GM12864 (cell line): ENCODE measurements at regions not wholly inside any gene's neighbourhood (a gene's known extent, or its start where the extent isn't known, plus 50 kb on each side); places are given as distances from the start of the nearest gene placed in this dataset.

Experiments used
- DNase-seq: peaks from one replicate; pipeline ENCODE4 v3.0.0-alpha.2; 2011; ENCODE audit warnings: low read depth
- H3K4me3 ChIP-seq: 2 replicates; pipeline ENCODE4 v1.5.1; 2011; ENCODE audit warnings: mild to moderate bottlenecking, low read depth, low read length, control low read depth
- TF ChIP-seq, protein P1 (sequence below): IDR thresholded peaks from 2 replicates; pipeline ENCODE4 v1.5.1; 2011; ENCODE audit warnings: low read depth, mild to moderate bottlenecking, moderate library complexity, low read length, control low read depth, inconsistent platforms; ENCODE audit errors: missing control alignments

DNA sequence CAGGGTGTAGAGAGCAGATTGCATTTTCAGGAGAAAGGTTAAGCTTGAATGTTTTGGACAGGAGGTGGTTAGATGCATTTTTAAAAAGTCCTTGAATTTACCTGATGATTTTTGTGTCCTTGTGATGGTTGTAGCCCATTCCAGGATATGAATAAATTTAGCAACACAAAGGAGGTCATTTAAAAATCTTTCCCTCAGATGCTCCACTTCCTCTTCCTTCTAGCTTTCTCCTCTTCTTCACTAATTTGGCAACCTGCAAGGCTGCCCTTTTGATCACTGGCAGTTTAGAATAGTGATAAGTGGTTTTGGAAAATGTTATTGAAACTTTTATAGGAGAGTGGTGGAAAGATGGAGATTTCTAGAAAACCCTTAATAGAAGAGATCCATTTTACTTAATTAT, 124.0 kb downstream of the LMO4 start:
- DNase-seq, result no peak
- TF ChIP-seq, protein P1, sequence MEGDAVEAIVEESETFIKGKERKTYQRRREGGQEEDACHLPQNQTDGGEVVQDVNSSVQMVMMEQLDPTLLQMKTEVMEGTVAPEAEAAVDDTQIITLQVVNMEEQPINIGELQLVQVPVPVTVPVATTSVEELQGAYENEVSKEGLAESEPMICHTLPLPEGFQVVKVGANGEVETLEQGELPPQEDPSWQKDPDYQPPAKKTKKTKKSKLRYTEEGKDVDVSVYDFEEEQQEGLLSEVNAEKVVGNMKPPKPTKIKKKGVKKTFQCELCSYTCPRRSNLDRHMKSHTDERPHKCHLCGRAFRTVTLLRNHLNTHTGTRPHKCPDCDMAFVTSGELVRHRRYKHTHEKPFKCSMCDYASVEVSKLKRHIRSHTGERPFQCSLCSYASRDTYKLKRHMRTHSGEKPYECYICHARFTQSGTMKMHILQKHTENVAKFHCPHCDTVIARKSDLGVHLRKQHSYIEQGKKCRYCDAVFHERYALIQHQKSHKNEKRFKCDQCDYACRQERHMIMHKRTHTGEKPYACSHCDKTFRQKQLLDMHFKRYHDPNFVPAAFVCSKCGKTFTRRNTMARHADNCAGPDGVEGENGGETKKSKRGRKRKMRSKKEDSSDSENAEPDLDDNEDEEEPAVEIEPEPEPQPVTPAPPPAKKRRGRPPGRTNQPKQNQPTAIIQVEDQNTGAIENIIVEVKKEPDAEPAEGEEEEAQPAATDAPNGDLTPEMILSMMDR, result no peak

DNA sequence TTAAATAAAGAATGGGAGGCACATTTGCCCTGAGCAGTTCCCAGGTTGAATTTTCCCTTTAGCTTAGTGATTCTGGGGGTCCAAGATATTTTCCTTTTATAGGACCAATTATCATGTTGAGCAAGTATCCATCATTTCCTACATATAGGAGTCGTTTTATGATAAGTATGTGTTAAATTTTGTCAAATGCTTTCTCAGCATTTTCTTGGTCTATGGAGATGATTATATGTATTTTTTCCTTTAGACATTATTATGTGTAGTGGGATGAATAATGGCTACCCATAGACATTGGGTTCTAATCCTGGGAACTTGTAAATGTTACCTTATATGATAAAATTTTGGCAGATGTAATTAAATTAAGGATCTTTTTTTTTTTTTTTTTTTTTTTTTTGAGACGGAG, 128.7 kb downstream of the LMO4 start:
- DNase-seq, result no peak
- TF ChIP-seq, protein P1, result no peak

More for the DNA sequence above, 124.0 kb downstream of the LMO4 start:
- H3K4me3 ChIP-seq, result no peak overlapping the region

DNA sequence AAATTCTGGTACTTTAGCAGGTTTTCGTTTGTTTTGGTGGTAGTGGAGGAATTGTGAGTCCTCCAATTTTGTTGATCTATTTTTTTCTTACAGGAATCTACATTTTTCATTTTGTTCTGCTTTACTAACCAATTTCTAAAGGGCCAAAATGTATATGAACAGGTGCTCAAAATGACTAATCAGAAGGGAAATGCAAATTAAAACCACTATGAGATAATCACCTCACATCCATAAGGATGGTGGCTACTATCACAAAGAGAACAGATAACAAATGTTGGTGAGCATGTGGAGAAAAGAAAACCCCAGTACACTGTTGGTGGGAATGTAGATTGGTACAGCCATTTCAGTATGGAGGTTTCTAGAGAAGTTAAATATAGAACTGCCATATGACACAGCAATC, 134.2 kb downstream of the LMO4 start:
- TF ChIP-seq, protein P1, result no peak
- DNase-seq, result no peak
- no peak overlapping the region for H3K4me3 ChIP-seq

More for the DNA sequence above, 128.7 kb downstream of the LMO4 start:
- no peak overlapping the region for H3K4me3 ChIP-seq

DNA sequence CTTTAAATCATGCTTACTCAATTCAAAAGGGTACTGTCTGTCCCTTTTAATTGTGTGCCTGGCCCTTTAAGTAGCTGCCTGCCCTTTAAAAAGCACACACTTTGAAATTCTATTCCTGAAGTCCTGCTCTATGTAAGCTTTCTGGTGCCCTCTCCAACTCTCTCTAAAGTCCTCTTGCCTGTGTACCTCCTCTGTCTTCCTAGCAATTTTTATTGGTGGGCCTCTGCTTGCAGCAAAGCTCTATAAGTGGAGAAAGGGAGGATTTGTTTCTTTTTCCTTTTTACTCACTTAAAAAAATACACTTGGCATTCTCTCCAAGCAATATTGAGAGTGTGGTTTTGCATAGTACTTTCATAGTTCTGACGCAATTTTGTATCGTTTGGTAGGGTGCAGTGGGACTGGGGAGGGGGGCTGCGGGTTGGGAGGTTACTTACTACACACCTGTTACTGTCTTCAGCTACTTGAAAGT, 135.4 kb downstream of the LMO4 start:
- TF ChIP-seq, protein P1, result no peak
- no peak overlapping the region for H3K4me3 ChIP-seq
- no peak for DNase-seq

DNA sequence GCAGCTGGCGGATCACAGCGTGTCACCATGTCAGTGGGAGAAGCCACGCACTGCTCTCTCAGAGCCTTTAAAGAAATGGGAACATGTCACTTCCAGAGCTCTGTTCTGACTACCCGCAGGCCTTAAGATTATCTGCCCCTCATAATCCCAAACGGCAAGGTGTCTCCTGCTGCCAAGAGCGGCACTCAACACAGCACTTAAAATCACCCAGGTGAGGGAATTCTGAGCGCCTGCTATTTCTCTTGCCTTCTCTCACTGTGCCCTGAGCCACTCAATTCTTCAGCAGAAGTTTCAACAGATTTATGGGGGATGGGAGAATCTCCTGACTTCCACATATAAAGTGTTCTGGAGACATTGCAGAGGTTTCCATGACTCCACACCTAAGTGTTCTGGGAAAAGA, 137.9 kb downstream of the LMO4 start:
- TF ChIP-seq, protein P1, result no peak
- no peak overlapping the region for H3K4me3 ChIP-seq

DNA sequence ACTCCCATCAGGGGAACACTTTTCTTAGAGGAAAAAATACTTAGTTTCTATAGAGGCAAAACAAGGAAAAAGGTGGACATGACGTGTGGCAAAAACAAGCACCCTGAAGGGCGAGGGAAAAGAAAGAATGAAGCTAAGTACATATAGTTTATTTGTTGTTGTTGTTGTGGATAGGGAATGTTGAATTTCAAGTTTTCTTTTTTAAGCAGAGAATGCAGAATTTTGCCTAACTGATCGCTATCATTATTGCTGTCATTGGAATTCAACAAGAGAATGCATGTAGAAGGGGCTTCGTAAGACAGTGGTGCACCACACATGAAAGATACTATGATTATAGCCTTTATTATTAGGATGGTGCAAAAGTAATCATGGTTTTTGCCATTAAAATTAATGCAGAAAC, 144.0 kb downstream of the LMO4 start:
- DNase-seq, result no peak
- no peak overlapping the region for H3K4me3 ChIP-seq
- TF ChIP-seq, protein P1, result no peak

More for the DNA sequence above, 137.9 kb downstream of the LMO4 start:
- DNase-seq, result no peak

DNA sequence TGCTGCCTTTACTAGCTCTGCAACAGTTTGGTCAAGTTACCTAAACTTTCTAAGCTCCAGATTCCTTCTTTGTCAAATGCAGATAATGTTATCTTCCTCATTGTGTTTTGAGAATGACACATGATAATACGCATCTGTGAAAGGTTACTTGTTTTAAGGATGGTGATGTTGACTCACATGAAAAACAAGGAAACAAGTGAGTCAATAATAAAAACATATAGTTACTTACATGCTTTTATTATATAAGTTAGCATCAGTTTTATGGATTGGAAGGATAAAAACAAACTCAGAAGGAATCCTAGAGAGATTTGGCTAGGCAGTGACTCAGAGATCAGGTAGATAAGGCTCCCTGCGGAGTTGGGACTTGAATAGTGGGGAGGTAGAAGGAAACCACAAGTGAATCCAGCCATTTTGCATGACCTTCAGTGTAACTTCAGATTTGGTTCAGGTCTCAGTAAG, 144.6 kb downstream of the LMO4 start:
- TF ChIP-seq, protein P1, result no peak
- no peak for DNase-seq
- no peak overlapping the region for H3K4me3 ChIP-seq
